Mucosa of rectum (tissue), 2 donors: ENCODE measurements at regions not wholly inside any gene's neighbourhood (a gene's known extent, or its start where the extent isn't known, plus 50 kb on each side); places are given as distances from the start of the nearest gene placed in this dataset.
A peak's percentile ranks its signal among the peaks of the same experiment; 100 is the strongest.

Source experiments
- H3K27ac ChIP-seq, 2 donors: one replicate each; pipeline ENCODE4 v1.7.0; 2013; ENCODE audit warnings: inconsistent platforms in 2 of 2, low read depth in 2 of 2, low read length in 2 of 2
- H3K27me3 ChIP-seq, 2 donors: one replicate each; pipeline ENCODE4 v1.7.0; 2013; ENCODE audit warnings: low read length in 2 of 2; ENCODE audit not compliant: control insufficient read depth in 2 of 2, insufficient read depth in 2 of 2
- H3K36me3 ChIP-seq, 2 donors: one replicate each; pipeline ENCODE4 v1.7.0; 2013; ENCODE audit warnings: low read length in 2 of 2; ENCODE audit not compliant: control insufficient read depth in 2 of 2, insufficient read depth in 2 of 2
- H3K4me1 ChIP-seq, 2 donors: one replicate each; pipeline ENCODE4 v1.7.0; 2013; ENCODE audit warnings: low read length in 2 of 2, mild to moderate bottlenecking in 1 of 2; ENCODE audit not compliant: control insufficient read depth in 2 of 2, insufficient read depth in 2 of 2
- H3K4me3 ChIP-seq, 2 donors: one replicate each; pipeline ENCODE4 v1.7.0; 2013; ENCODE audit warnings: low read length in 2 of 2
- H3K9ac ChIP-seq, 2 donors: one replicate each; pipeline ENCODE4 v1.7.0; 2013; ENCODE audit warnings: low read length in 2 of 2, low read depth in 1 of 2, mild to moderate bottlenecking in 1 of 2
- H3K9me3 ChIP-seq, 2 donors: one replicate each; pipeline ENCODE4 v1.7.0; 2013; ENCODE audit warnings: low read length in 2 of 2; ENCODE audit not compliant: control insufficient read depth in 2 of 2
- donor health status: healthy.
- donor health status: Normal muscosa, but diverticular disease.

GRCh38 chr7:94298943-94299342, 95.8 kb upstream of the COL1A2 start:
- Histone ChIP-seq H3K36me3 (no peaks in the 10 kb centered on the region), H3K4me1 (peaks cover 2 to 3% of the 10 kb centered on the region in 2 donors), H3K27me3 (no peaks in the 10 kb centered on the region), H3K4me3 (no peak overlapping the region), H3K9me3 (no peaks in the 10 kb centered on the region), H3K9ac (no peak overlapping the region), H3K27ac (peak overlapping the region in 1 of 2 donors; percentile 43)

GRCh38 chr7:94300176-94300835, 94.4 kb upstream of the COL1A2 start:
- Histone ChIP-seq H3K36me3 (no peaks in the 10 kb centered on the region), H3K27me3 (no peaks in the 10 kb centered on the region), H3K9me3 (no peaks in the 10 kb centered on the region), H3K9ac (no peak overlapping the region), H3K4me3 (no peak overlapping the region), H3K4me1 (peaks cover 2 to 3% of the 10 kb centered on the region in 2 donors), H3K27ac (peak overlapping the region in 1 of 2 donors; percentile 62)

GRCh38 chr7:94301024-94301586, 93.6 kb upstream of the COL1A2 start:
- Histone ChIP-seq H3K4me3 (no peak overlapping the region), H3K9ac (no peak overlapping the region), H3K27ac (peak overlapping the region; percentile 62 to 69), H3K36me3 (no peaks in the 10 kb centered on the region), H3K4me1 (peaks cover 2 to 3% of the 10 kb centered on the region in 2 donors), H3K27me3 (no peaks in the 10 kb centered on the region), H3K9me3 (no peaks in the 10 kb centered on the region)

- Histone ChIP-seq H3K27ac (peak overlapping the region; percentile 27 to 45), H3K9me3 (no peaks in the 10 kb centered on the region), H3K9ac (no peak overlapping the region), H3K36me3 (no peaks in the 10 kb centered on the region), H3K27me3 (no peaks in the 10 kb centered on the region), H3K4me3 (no peak overlapping the region), H3K4me1 (peaks cover 2 to 3% of the 10 kb centered on the region in 2 donors)
Measured at GRCh38 chr7:94303118-94303517, 91.6 kb upstream of the COL1A2 start.

- H3K36me3 ChIP-seq = no peaks in the 10 kb centered on the region
- no peak overlapping the region for H3K9ac ChIP-seq
- H3K4me1 ChIP-seq = peaks cover 2 to 3% of the 10 kb centered on the region in 2 donors
- H3K27me3 ChIP-seq = no peaks in the 10 kb centered on the region
- H3K4me3 ChIP-seq = no peak overlapping the region
- no peaks in the 10 kb centered on the region for H3K9me3 ChIP-seq
- peak overlapping the region; percentile 45 to 46 for H3K27ac ChIP-seq
Measured at GRCh38 chr7:94303695-94304094, 91.0 kb upstream of the COL1A2 start.

- no peak overlapping the region for H3K4me3 ChIP-seq
- H3K9ac ChIP-seq = no peak overlapping the region
- peaks cover 2 to 3% of the 10 kb centered on the region in 2 donors for H3K4me1 ChIP-seq
- no peaks in the 10 kb centered on the region for H3K9me3 ChIP-seq
- H3K27ac ChIP-seq = peak overlapping the region in 1 of 2 donors; percentile 46
- H3K36me3 ChIP-seq = no peaks in the 10 kb centered on the region
- no peaks in the 10 kb centered on the region for H3K27me3 ChIP-seq
Measured at GRCh38 chr7:94304878-94305277, 89.8 kb upstream of the COL1A2 start.

- Histone ChIP-seq H3K9me3 (no peaks in the 10 kb centered on the region), H3K27me3 (no peaks in the 10 kb centered on the region), H3K4me1 (peaks cover 0 to 3% of the 10 kb centered on the region in 2 donors), H3K27ac (no peak overlapping the region), H3K4me3 (no peak overlapping the region), H3K9ac (no peak overlapping the region), H3K36me3 (no peaks in the 10 kb centered on the region)
Measured at GRCh38 chr7:94305836-94306235, 88.9 kb upstream of the COL1A2 start.

GRCh38 chr7:94307399-94308048, 87.2 kb upstream of the COL1A2 start:
- no peak overlapping the region for H3K9ac ChIP-seq
- H3K4me1 ChIP-seq = no peaks in the 10 kb centered on the region
- H3K27me3 ChIP-seq = no peaks in the 10 kb centered on the region
- no peaks in the 10 kb centered on the region for H3K9me3 ChIP-seq
- H3K27ac ChIP-seq = no peak overlapping the region
- no peaks in the 10 kb centered on the region for H3K36me3 ChIP-seq
- H3K4me3 ChIP-seq = no peak overlapping the region

GRCh38 chr7:94311515-94311914, 83.2 kb upstream of the COL1A2 start:
- Histone ChIP-seq H3K4me1 (no peaks in the 10 kb centered on the region), H3K4me3 (no peak overlapping the region), H3K27me3 (no peaks in the 10 kb centered on the region), H3K36me3 (no peaks in the 10 kb centered on the region), H3K9ac (no peak overlapping the region), H3K27ac (no peak overlapping the region), H3K9me3 (no peaks in the 10 kb centered on the region)

- no peaks in the 10 kb centered on the region for H3K36me3 ChIP-seq
- no peak overlapping the region for H3K27ac ChIP-seq
- H3K9ac ChIP-seq = no peak overlapping the region
- H3K4me3 ChIP-seq = no peak overlapping the region
- H3K9me3 ChIP-seq = no peaks in the 10 kb centered on the region
- no peaks in the 10 kb centered on the region for H3K4me1 ChIP-seq
- no peaks in the 10 kb centered on the region for H3K27me3 ChIP-seq
Measured at GRCh38 chr7:94313926-94314325, 80.8 kb upstream of the COL1A2 start.
